ENCODE measurements at regions not wholly inside any gene's neighbourhood (a gene's known extent, or its start where the extent isn't known, plus 50 kb on each side); places are given as distances from the start of the nearest gene placed in this dataset.
"Not testable (repeated sequence)": the region's sequence is repeated elsewhere in the genome, so short reads cannot be mapped to it uniquely, and the experiment has no call there.

GRCh38 chr12:82619644-82620043 lies 67.1 kb upstream of the TMTC2 start:
- ATAC-seq (no peak), DNase-seq (no peak)
- 82 to 97% (median 87%) methylated on average over 3 of the region's 3 CpGs for WGBS, 4 donors
- H3K27me3 ChIP-seq, result no peaks in the 10 kb centered on the region
- no peaks in the 10 kb centered on the region for H3K9me3 ChIP-seq
- no peaks in the 10 kb centered on the region for H3K36me3 ChIP-seq
- H3K4me3 ChIP-seq, result no peak overlapping the region
- no peaks in the 10 kb centered on the region for H3K4me1 ChIP-seq
- TF ChIP-seq POLR2A (IDR thresholded peaks at IDR 0.05), result no peak
- TF ChIP-seq, protein P1, sequence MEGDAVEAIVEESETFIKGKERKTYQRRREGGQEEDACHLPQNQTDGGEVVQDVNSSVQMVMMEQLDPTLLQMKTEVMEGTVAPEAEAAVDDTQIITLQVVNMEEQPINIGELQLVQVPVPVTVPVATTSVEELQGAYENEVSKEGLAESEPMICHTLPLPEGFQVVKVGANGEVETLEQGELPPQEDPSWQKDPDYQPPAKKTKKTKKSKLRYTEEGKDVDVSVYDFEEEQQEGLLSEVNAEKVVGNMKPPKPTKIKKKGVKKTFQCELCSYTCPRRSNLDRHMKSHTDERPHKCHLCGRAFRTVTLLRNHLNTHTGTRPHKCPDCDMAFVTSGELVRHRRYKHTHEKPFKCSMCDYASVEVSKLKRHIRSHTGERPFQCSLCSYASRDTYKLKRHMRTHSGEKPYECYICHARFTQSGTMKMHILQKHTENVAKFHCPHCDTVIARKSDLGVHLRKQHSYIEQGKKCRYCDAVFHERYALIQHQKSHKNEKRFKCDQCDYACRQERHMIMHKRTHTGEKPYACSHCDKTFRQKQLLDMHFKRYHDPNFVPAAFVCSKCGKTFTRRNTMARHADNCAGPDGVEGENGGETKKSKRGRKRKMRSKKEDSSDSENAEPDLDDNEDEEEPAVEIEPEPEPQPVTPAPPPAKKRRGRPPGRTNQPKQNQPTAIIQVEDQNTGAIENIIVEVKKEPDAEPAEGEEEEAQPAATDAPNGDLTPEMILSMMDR (IDR thresholded peaks at IDR 0.05), result no peak
- H3K27ac ChIP-seq, result no peak overlapping the region
- intact Hi-C loops (cut with DNase I), result no loop called here

DNA sequence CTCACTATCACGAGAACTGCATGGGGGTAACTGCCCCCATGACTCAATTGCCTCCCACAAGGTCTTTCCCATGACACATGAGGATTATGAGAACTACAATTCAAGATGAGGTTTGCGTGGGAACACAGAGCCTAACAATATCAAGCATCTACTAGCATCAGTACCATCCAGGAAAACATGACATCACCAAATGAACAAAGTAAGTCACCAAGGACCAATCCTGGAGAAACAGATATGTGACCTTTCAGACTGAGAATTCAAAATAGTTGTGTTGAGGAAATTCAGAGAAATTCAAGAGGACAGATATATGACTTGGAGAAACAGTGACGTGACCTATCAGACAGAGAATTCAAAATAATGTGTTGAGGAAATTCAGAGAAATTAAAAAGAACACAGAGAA lies 65.8 kb upstream of the TMTC2 start:
- WGBS, 4 donors, result 79 to 86% (median 81%) methylated on average over 3 of the region's 3 CpGs
- no peak for DNase-seq

DNA sequence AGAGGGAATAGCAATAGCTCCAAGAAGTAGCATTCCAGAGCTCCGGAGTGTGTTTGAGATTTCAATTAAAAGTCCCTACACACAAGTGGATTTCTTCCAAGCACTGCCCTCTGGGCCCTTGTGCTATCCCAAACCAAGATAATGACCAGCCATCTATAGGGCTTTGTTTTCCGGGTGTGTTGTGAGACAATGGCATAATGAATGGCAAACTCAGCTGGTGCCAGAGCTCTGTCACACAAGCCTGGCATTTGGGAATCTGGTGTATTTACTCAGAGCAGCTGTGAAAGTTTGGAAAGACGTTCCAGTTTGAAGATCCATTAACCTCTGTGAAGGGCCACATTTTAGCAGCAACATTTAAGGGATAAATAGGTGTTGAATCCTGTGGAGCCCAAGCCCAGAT lies 61.2 kb upstream of the TMTC2 start:
- H3K9me3 ChIP-seq, result no peaks in the 10 kb centered on the region
- H3K27me3 ChIP-seq, result no peaks in the 10 kb centered on the region
- DNase-seq (no peak), ATAC-seq (no peak)
- no peak overlapping the region for H3K27ac ChIP-seq
- no peaks in the 10 kb centered on the region for H3K36me3 ChIP-seq
- H3K4me1 ChIP-seq, result no peaks in the 10 kb centered on the region
- TF ChIP-seq, protein P1 (IDR thresholded peaks at IDR 0.05), result no peak
- TF ChIP-seq POLR2A (IDR thresholded peaks at IDR 0.05), result no peak
- intact Hi-C loops (cut with DNase I), result no loop called here
- no peak overlapping the region for H3K4me3 ChIP-seq
- WGBS, 4 donors, result 32 to 40% (median 37%) methylated on average over 3 of the region's 3 CpGs

More for the DNA sequence above, 65.8 kb upstream of the TMTC2 start:
- Histone ChIP-seq H3K27ac (no peak overlapping the region), H3K9me3 (no peaks in the 10 kb centered on the region), H3K4me1 (no peaks in the 10 kb centered on the region), H3K36me3 (no peaks in the 10 kb centered on the region), H3K27me3 (no peaks in the 10 kb centered on the region), H3K4me3 (no peak overlapping the region)
- ATAC-seq, result no peak
- TF ChIP-seq, protein P1 (IDR thresholded peaks at IDR 0.05), result no peak
- TF ChIP-seq POLR2A (IDR thresholded peaks at IDR 0.05), result no peak
- intact Hi-C loops (cut with DNase I), result no loop called here

DNA sequence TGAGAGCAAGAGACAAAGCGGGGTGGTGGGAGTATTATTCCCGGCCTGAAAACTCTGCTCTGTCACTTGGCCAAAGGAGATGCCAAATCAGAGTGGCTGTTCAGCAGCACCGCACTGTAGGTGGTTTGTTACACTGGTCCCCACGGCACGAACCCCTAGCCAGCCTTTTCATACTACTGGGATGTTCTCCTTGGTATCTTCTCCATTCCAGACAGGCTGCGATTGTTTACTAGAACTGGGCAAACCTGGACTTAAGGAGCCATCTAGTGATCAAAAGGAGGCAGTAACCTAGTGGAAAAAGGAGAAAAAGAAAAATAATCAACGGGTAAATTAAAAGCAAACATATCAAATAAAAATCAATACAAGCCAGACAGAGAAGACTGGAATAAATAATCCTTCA lies 58.9 kb upstream of the TMTC2 start:
- 60 to 70% (median 65%) methylated on average over 7 of the region's 7 CpGs for WGBS, 4 donors
- Histone ChIP-seq H3K27me3 (no peaks in the 10 kb centered on the region), H3K4me3 (no peak overlapping the region), H3K9me3 (no peaks in the 10 kb centered on the region), H3K27ac (no peak overlapping the region), H3K36me3 (no peaks in the 10 kb centered on the region), H3K4me1 (no peaks in the 10 kb centered on the region)
- intact Hi-C loops (cut with DNase I), result no loop called here
- no peak for ATAC-seq
- no peak for DNase-seq
- TF ChIP-seq, protein P1 (IDR thresholded peaks at IDR 0.05), result peak in 1 of 12 donors; percentile 9
- no peak for TF ChIP-seq POLR2A (IDR thresholded peaks at IDR 0.05)

- 79 to 93% (median 82%) methylated on average over 7 to 8 of the region's 8 CpGs for whole genome bisulfite sequencing, 4 donors
- H3K4me3 ChIP-seq; H3K4me1 ChIP-seq; H3K36me3 ChIP-seq; ATAC-seq; intact Hi-C loops (cut with DNase I); H3K27ac ChIP-seq; DNase-seq; H3K27me3 ChIP-seq: not testable (repeated sequence)
- peaks cover 0 to 16% (median 8%) of the 10 kb centered on the region in 12 donors for H3K9me3 ChIP-seq
Measured at GRCh38 chr12:82634495-82635258, 52.0 kb upstream of the TMTC2 start.

Data from heart left ventricle (tissue), 16 donors.